PC-9 (cell line): ENCODE measurements at regions not wholly inside any gene's neighbourhood (a gene's known extent, or its start where the extent isn't known, plus 50 kb on each side); places are given as distances from the start of the nearest gene placed in this dataset.

Experiments
- BruUV-seq: library from RNA; stranded (reverse); fragments of 400-500 nt; replicated peaks from 2 replicates; lab custom pipeline; 2021; lab: Mats Ljungman, UMichigan
- CTCF ChIA-PET: fragments of 300-600 bp; sonication (Branson Sonifier 250); formaldehyde crosslinking; loops from one replicate; lab custom pipeline; 2022; ENCODE audit warnings: antibody characterized with exemption; lab: Charles Lee
- POLR2A ChIA-PET: fragments of 300-600 bp; sonication (Branson Sonifier 250); formaldehyde crosslinking; loops from one replicate; lab custom pipeline; 2022; ENCODE audit warnings: antibody characterized with exemption; ENCODE audit not compliant: unreplicated experiment; lab: Charles Lee
- DNase-seq, 2 experiments: peaks; one replicate each; pipeline versions ENCODE4 v3.0.0 to v3.0.0-alpha.2; 2015 to 2022; ENCODE audit warnings: mixed read lengths in 1 of 2
- H2AFZ ChIP-seq: fragments of 200-600 bp; sonication (generic); 2 replicates; pipeline ENCODE4 v1.8.1; 2017; ENCODE audit warnings: antibody characterized with exemption
- H3F3A ChIP-seq: fragments of 200-600 bp; sonication (generic); 2 replicates; pipeline ENCODE4 v1.8.1; 2017; ENCODE audit warnings: antibody characterized with exemption, mild to moderate bottlenecking, low read depth; ENCODE audit not compliant: insufficient read depth
- H3K27ac ChIP-seq: fragments of 200-600 bp; sonication (generic); 2 replicates; pipeline ENCODE4 v1.6.1; 2016; ENCODE audit warnings: mixed run types
- H3K27me3 ChIP-seq: fragments of 200-600 bp; sonication (generic); 2 replicates; pipeline ENCODE4 v1.6.1; 2016; ENCODE audit warnings: low read depth, mixed run types; ENCODE audit not compliant: insufficient read depth
- H3K36me3 ChIP-seq: fragments of 200-600 bp; sonication (generic); 2 replicates; pipeline ENCODE4 v1.6.1; 2016; ENCODE audit warnings: low read depth, mixed run types
- H3K4me1 ChIP-seq: fragments of 200-600 bp; sonication (generic); replicated peaks from 2 replicates; pipeline ENCODE4 v1.6.1; 2016; ENCODE audit warnings: mixed run types; ENCODE audit not compliant: insufficient read depth
- H3K4me2 ChIP-seq: fragments of 200-600 bp; sonication (generic); 2 replicates; pipeline ENCODE4 v1.6.1; 2017; ENCODE audit warnings: mixed run types
- H3K4me3 ChIP-seq: fragments of 200-600 bp; sonication (generic); 2 replicates; pipeline ENCODE4 v1.6.1; 2016; ENCODE audit warnings: mixed run types
- H3K79me2 ChIP-seq: fragments of 200-600 bp; sonication (generic); 2 replicates; pipeline ENCODE4 v1.6.1; 2017; ENCODE audit warnings: low read depth, mixed run types
- H3K9me2 ChIP-seq: fragments of 200-600 bp; sonication (generic); 2 replicates; pipeline ENCODE4 v1.8.1; 2017; ENCODE audit warnings: mild to moderate bottlenecking; ENCODE audit not compliant: insufficient read depth
- H3K9me3 ChIP-seq: fragments of 200-600 bp; sonication (generic); 2 replicates; pipeline ENCODE4 v1.8.1; 2016; ENCODE audit warnings: low read depth; ENCODE audit not compliant: insufficient read depth
- H4K20me1 ChIP-seq: fragments of 200-600 bp; sonication (generic); 2 replicates; pipeline ENCODE4 v1.8.1; 2017; ENCODE audit not compliant: insufficient read depth
- CTCF ChIP-seq: fragments of 200-600 bp; sonication (generic); conservative IDR thresholded peaks from 2 replicates; pipeline ENCODE4 v1.6.1; 2017; ENCODE audit warnings: mixed run types, antibody characterized with exemption, mild to moderate bottlenecking, moderate library complexity
- EZH2 ChIP-seq: fragments of 200-600 bp; sonication (generic); IDR thresholded peaks from 2 replicates; pipeline ENCODE4 v1.8.0; 2017; ENCODE audit warnings: antibody characterized with exemption, low read depth
- intact Hi-C: fragments of 100-400 bp; cut with micrococcal nuclease; formaldehyde crosslinking; loops from one replicate; pipeline ENCODE4 v1.10.0; 2022; ENCODE audit not compliant: unreplicated experiment

GRCh38 chr12:107284692-107285091, 191.3 kb upstream of the CRY1 start:
- intact Hi-C loops, result no loop called here
- H3K4me1 ChIP-seq, result peaks cover 22% of the 10 kb centered on the region
- H3K9me3 ChIP-seq, result no peaks in the 10 kb centered on the region
- DNase-seq, result no peak
- H3K27ac ChIP-seq, result no peak overlapping the region
- no peak overlapping the region for H3K4me2 ChIP-seq
- H4K20me1 ChIP-seq, result no peaks in the 10 kb centered on the region
- POLR2A ChIA-PET, result no interaction called here
- H3K9me2 ChIP-seq, result no peaks in the 10 kb centered on the region
- no TSS peak for BruUV-seq
- no peaks in the 10 kb centered on the region for H3K36me3 ChIP-seq
- H2AFZ ChIP-seq, result no peak overlapping the region
- TF ChIP-seq EZH2 (no peak), CTCF (no peak)
- CTCF ChIA-PET, result no interaction called here
- H3K27me3 ChIP-seq, result no peaks in the 10 kb centered on the region
- H3K4me3 ChIP-seq, result no peak overlapping the region
- H3K79me2 ChIP-seq, result no peaks in the 10 kb centered on the region
- H3F3A ChIP-seq, result peaks cover 17% of the 10 kb centered on the region

- peaks cover 22% of the 10 kb centered on the region for H3K4me1 ChIP-seq
- DNase-seq, result peak in 1 of 2 experiments; percentile 42
- H3K4me3 ChIP-seq, result peak overlapping the region; percentile 5; the same call in 1 of the 2 replicates
- no peaks in the 10 kb centered on the region for H3K9me3 ChIP-seq
- H3K27me3 ChIP-seq, result no peaks in the 10 kb centered on the region
- intact Hi-C loops, result no loop called here
- POLR2A ChIA-PET, result no interaction called here
- TF ChIP-seq CTCF, result no peak
- TF ChIP-seq EZH2, result no peak
- no TSS peak for BruUV-seq
- H3K36me3 ChIP-seq, result no peaks in the 10 kb centered on the region
- H3K9me2 ChIP-seq, result no peaks in the 10 kb centered on the region
- H3F3A ChIP-seq, result peaks cover 17% of the 10 kb centered on the region
- H2AFZ ChIP-seq, result peak overlapping the region; percentile 36; the same call in 1 of the 2 replicates
- H3K79me2 ChIP-seq, result no peaks in the 10 kb centered on the region
- peak overlapping the region; percentile 5; the same call in 1 of the 2 replicates for H3K27ac ChIP-seq
- H4K20me1 ChIP-seq, result no peaks in the 10 kb centered on the region
- H3K4me2 ChIP-seq, result peak overlapping the region; percentile 56
- CTCF ChIA-PET, result no interaction called here
Measured at GRCh38 chr12:107287436-107288413, 194.4 kb upstream of the CRY1 start.

- BruUV-seq, result no TSS peak
- CTCF ChIA-PET, result no interaction called here
Measured at GRCh38 chr12:107288414-107289127, 195.2 kb upstream of the CRY1 start.

More at GRCh38 chr12:107288414-107289127, 195.2 kb upstream of the CRY1 start:
- H3K4me2 ChIP-seq, result peak overlapping the region; percentile 56; the same call in 1 of the 2 replicates
- H3K27me3 ChIP-seq, result no peaks in the 10 kb centered on the region
- peaks cover 22% of the 10 kb centered on the region for H3K4me1 ChIP-seq
- H3K9me3 ChIP-seq, result no peaks in the 10 kb centered on the region
- POLR2A ChIA-PET, result no interaction called here
- H4K20me1 ChIP-seq, result no peaks in the 10 kb centered on the region
- intact Hi-C loops, result no loop called here
- no peaks in the 10 kb centered on the region for H3K36me3 ChIP-seq
- no peak overlapping the region for H3K4me3 ChIP-seq
- no peaks in the 10 kb centered on the region for H3K9me2 ChIP-seq
- TF ChIP-seq EZH2 (no peak), CTCF (no peak)
- no peak overlapping the region for H3K27ac ChIP-seq
- peaks cover 17% of the 10 kb centered on the region for H3F3A ChIP-seq
- H3K79me2 ChIP-seq, result no peaks in the 10 kb centered on the region
- DNase-seq, result no peak
- H2AFZ ChIP-seq, result no peak overlapping the region
